ENCODE measurements at regions not wholly inside any gene's neighbourhood (a gene's known extent, or its start where the extent isn't known, plus 50 kb on each side); places are given as distances from the start of the nearest gene placed in this dataset.

- Histone ChIP-seq H2AFZ (ENCODE audit: low read depth) (peak overlapping the region; percentile 85; the same call in 1 of the 2 replicates), H3F3A (replicated peaks; ENCODE audit: insufficient read depth) (peaks cover 9% of the 10 kb centered on the region), H3K9me2 (no peaks in the 10 kb centered on the region), H3K4me3 (ENCODE audit: low read depth in 2 of 2, low read length in 1 of 2) (no peak overlapping the region), H3K9me3 (no peaks in the 10 kb centered on the region), H3K27me3 (ENCODE audit: insufficient read depth) (no peaks in the 10 kb centered on the region), H3K4me1 (ENCODE audit: control insufficient read depth in 1 of 2, insufficient read depth in 2 of 2, low read depth in 1 of 2, low read length in 1 of 2) (peaks cover 2 to 29% of the 10 kb centered on the region in 2 experiments; a peak in 3 of 4 replicates), H3K9ac (no peak overlapping the region), H3K27ac (ENCODE audit: low read depth in 2 of 2, low read length in 1 of 2) (no peak overlapping the region), H3K79me2 (ENCODE audit: insufficient read depth) (no peaks in the 10 kb centered on the region), H3K36me3 (replicated peaks in 1 of 2; ENCODE audit: control insufficient read depth in 1 of 2, insufficient read depth in 2 of 2, low read length in 1 of 2) (no peaks in the 10 kb centered on the region), H3K4me2 (peak overlapping the region; percentile 39; the same call in 1 of the 2 replicates), H4K20me1 (ENCODE audit: insufficient read depth) (no peaks in the 10 kb centered on the region)
- CTCF ChIA-PET, result interaction anchor here (2.0 kb wide), 1 partner anchor 36 kb away, joined by 6 read pairs; no protein-coding TSS in a partner anchor
- POLR2A ChIA-PET, result interaction anchor here (0.7 kb wide), 1 partner anchor 482 kb away, joined by 5 read pairs; no protein-coding TSS in a partner anchor
- no peak for DNase-seq
- TF ChIP-seq TCF12 (IDR thresholded peaks at IDR 0.05), result peak; percentile 8; the same call in 1 of the 2 replicates
- TF ChIP-seq, protein P1, sequence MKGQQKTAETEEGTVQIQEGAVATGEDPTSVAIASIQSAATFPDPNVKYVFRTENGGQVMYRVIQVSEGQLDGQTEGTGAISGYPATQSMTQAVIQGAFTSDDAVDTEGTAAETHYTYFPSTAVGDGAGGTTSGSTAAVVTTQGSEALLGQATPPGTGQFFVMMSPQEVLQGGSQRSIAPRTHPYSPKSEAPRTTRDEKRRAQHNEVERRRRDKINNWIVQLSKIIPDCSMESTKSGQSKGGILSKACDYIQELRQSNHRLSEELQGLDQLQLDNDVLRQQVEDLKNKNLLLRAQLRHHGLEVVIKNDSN (IDR thresholded peaks at IDR 0.05; ENCODE audit: borderline replicate concordance, low read depth), result no peak
- WGBS (ENCODE audit: low lambda C conversion rate), result 34% methylated on average over 9 of the region's 9 CpGs
These were observed 80.7 kb upstream of the EEF1E1 start for GRCh38 chr6:8182902-8183665.

GRCh38 chr6:8181951-8182845 is 79.8 kb upstream of the EEF1E1 start:
- peak overlapping the region; percentile 39; the same call in 1 of the 2 replicates for H3K4me2 ChIP-seq
- H2AFZ ChIP-seq (ENCODE audit: low read depth), result peak overlapping the region; percentile 85
- WGBS (ENCODE audit: low lambda C conversion rate), result 52% methylated on average over 10 of the region's 10 CpGs
- ChIA-PET POLR2A (interaction anchor here (0.7 kb wide), 1 partner anchor 483 kb away, joined by 5 read pairs; no protein-coding TSS in a partner anchor), CTCF (interaction anchor here (2.0 kb wide), 1 partner anchor 37 kb away, joined by 6 read pairs; no protein-coding TSS in a partner anchor)
- H4K20me1 ChIP-seq (ENCODE audit: insufficient read depth), result no peaks in the 10 kb centered on the region
- H3K9me3 ChIP-seq, result no peaks in the 10 kb centered on the region
- no peaks in the 10 kb centered on the region for H3K9me2 ChIP-seq
- H3F3A ChIP-seq (replicated peaks; ENCODE audit: insufficient read depth), result peaks cover 9% of the 10 kb centered on the region
- no peak for DNase-seq
- H3K4me3 ChIP-seq (ENCODE audit: low read depth in 2 of 2, low read length in 1 of 2), result no peak overlapping the region
- no peak overlapping the region for H3K9ac ChIP-seq
- H3K27me3 ChIP-seq (ENCODE audit: insufficient read depth), result no peaks in the 10 kb centered on the region
- H3K4me1 ChIP-seq (ENCODE audit: control insufficient read depth in 1 of 2, insufficient read depth in 2 of 2, low read depth in 1 of 2, low read length in 1 of 2), result peaks cover 2 to 29% of the 10 kb centered on the region in 2 experiments; a peak in 3 of 4 replicates
- no peaks in the 10 kb centered on the region for H3K79me2 ChIP-seq (ENCODE audit: insufficient read depth)
- no peak overlapping the region for H3K27ac ChIP-seq (ENCODE audit: low read depth in 2 of 2, low read length in 1 of 2)
- no peaks in the 10 kb centered on the region for H3K36me3 ChIP-seq (replicated peaks in 1 of 2; ENCODE audit: control insufficient read depth in 1 of 2, insufficient read depth in 2 of 2, low read length in 1 of 2)
- no peak for TF ChIP-seq MXI1 (IDR thresholded peaks at IDR 0.05; ENCODE audit: low read depth, low read length)
- no peak for TF ChIP-seq JUND (IDR thresholded peaks at IDR 0.05)
- TF ChIP-seq, protein P2, sequence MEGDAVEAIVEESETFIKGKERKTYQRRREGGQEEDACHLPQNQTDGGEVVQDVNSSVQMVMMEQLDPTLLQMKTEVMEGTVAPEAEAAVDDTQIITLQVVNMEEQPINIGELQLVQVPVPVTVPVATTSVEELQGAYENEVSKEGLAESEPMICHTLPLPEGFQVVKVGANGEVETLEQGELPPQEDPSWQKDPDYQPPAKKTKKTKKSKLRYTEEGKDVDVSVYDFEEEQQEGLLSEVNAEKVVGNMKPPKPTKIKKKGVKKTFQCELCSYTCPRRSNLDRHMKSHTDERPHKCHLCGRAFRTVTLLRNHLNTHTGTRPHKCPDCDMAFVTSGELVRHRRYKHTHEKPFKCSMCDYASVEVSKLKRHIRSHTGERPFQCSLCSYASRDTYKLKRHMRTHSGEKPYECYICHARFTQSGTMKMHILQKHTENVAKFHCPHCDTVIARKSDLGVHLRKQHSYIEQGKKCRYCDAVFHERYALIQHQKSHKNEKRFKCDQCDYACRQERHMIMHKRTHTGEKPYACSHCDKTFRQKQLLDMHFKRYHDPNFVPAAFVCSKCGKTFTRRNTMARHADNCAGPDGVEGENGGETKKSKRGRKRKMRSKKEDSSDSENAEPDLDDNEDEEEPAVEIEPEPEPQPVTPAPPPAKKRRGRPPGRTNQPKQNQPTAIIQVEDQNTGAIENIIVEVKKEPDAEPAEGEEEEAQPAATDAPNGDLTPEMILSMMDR (IDR thresholded peaks at IDR 0.05), result no peak
- no peak for TF ChIP-seq PBX3 (IDR thresholded peaks at IDR 0.05)
- TF ChIP-seq, protein P1 (IDR thresholded peaks at IDR 0.05; ENCODE audit: borderline replicate concordance, low read depth), result no peak
- no peak for TF ChIP-seq EP300 (IDR thresholded peaks at IDR 0.05; ENCODE audit: borderline replicate concordance in 1 of 2, low read depth in 1 of 2, low read length in 1 of 2)
- TF ChIP-seq RAD21 (IDR thresholded peaks at IDR 0.05; ENCODE audit: low read length), result no peak
- TF ChIP-seq, protein P3, sequence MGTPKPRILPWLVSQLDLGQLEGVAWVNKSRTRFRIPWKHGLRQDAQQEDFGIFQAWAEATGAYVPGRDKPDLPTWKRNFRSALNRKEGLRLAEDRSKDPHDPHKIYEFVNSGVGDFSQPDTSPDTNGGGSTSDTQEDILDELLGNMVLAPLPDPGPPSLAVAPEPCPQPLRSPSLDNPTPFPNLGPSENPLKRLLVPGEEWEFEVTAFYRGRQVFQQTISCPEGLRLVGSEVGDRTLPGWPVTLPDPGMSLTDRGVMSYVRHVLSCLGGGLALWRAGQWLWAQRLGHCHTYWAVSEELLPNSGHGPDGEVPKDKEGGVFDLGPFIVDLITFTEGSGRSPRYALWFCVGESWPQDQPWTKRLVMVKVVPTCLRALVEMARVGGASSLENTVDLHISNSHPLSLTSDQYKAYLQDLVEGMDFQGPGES (IDR thresholded peaks at IDR 0.05; ENCODE audit: low read depth, low read length), result no peak
- TF ChIP-seq ELF1 (IDR thresholded peaks at IDR 0.05), result no peak
- TF ChIP-seq EZH2phosphoT487 (IDR thresholded peaks at IDR 0.05; ENCODE audit: borderline replicate concordance, low read depth), result no peak
- no peak for TF ChIP-seq SIN3A (IDR thresholded peaks at IDR 0.05; ENCODE audit: borderline replicate concordance, low read depth, low read length)
- no peak for TF ChIP-seq MEF2A (IDR thresholded peaks at IDR 0.05; ENCODE audit: borderline replicate concordance, low read depth)
- TF ChIP-seq TCF12 (IDR thresholded peaks at IDR 0.05), result no peak
